Uterus (tissue), 2 donors: ENCODE measurements at regions not wholly inside any gene's neighbourhood (a gene's known extent, or its start where the extent isn't known, plus 50 kb on each side); places are given as distances from the start of the nearest gene placed in this dataset.
"Not testable (repeated sequence)": the region's sequence is repeated elsewhere in the genome, so short reads cannot be mapped to it uniquely, and the experiment has no call there.

Experiments used
- CTCF ChIP-seq, 4 experiments: fragments of 200-600 bp in 2 of 4; fragments of 450-650 bp in 2 of 4; sonication (generic) in 2 of 4; IDR thresholded peaks; one replicate each; pipeline ENCODE4 v1.5.1; 2016 to 2019; ENCODE audit warnings: antibody characterized with exemption in 4 of 4, mild to moderate bottlenecking in 2 of 4, moderate library complexity in 1 of 4
- POLR2A ChIP-seq, 2 donors: fragments of 450-650 bp; IDR thresholded peaks; one replicate each; pipeline ENCODE4 v1.6.1; 2016; ENCODE audit warnings: antibody characterized with exemption in 2 of 2, mild to moderate bottlenecking in 1 of 2, moderate library complexity in 1 of 2

DNA sequence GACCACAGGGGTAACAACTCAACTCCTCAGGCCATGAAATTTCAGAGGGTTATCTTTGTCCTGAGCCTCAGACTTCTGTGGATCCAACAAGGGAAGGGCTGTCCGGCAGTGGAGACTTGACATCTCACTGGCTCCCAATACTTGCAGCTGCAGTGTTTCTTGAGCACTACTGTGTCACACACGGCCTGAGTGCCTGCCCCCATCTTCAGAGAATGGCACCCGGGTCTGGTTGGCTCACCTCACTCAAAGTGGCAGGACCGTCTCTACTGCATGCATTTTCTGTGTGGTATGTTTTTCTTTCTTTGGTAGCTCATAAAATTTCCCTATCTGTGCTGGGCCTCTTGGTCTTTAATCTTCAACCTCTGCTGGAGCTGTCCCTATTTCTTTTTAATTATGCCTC, 193.2 kb upstream of the PLGLB2 start:
- not testable (repeated sequence) for TF ChIP-seq CTCF, POLR2A (IDR thresholded peaks at IDR 0.05)
